Glutamatergic neuron (in vitro differentiated cells): ENCODE measurements at regions not wholly inside any gene's neighbourhood (a gene's known extent, or its start where the extent isn't known, plus 50 kb on each side); places are given as distances from the start of the nearest gene placed in this dataset.

Experiments used
- DNase-seq: peaks from one replicate; pipeline ENCODE4 v3.0.0; 2022
- H3K27ac Mint-ChIP-seq: one replicate; pipeline ENCODE4 v1.8.0; 2020; ENCODE audit warnings: mild to moderate bottlenecking, mixed read lengths, inconsistent platforms; ENCODE audit not compliant: unreplicated experiment
- H3K27me3 Mint-ChIP-seq: one replicate; pipeline ENCODE4 v1.8.0; 2020; ENCODE audit warnings: mild to moderate bottlenecking, moderate library complexity, mixed read lengths, inconsistent platforms; ENCODE audit not compliant: unreplicated experiment
- H3K36me3 Mint-ChIP-seq: one replicate; pipeline ENCODE4 v1.8.0; 2020; ENCODE audit warnings: mild to moderate bottlenecking, mixed read lengths, inconsistent platforms; ENCODE audit not compliant: unreplicated experiment
- H3K4me1 Mint-ChIP-seq: one replicate; pipeline ENCODE4 v1.8.0; 2020; ENCODE audit warnings: mild to moderate bottlenecking, low read depth, mixed read lengths, inconsistent platforms; ENCODE audit not compliant: unreplicated experiment
- H3K4me3 Mint-ChIP-seq: one replicate; pipeline ENCODE4 v1.8.0; 2020; ENCODE audit warnings: mild to moderate bottlenecking, mixed read lengths, inconsistent platforms; ENCODE audit not compliant: unreplicated experiment
- H3K9me3 Mint-ChIP-seq: one replicate; pipeline ENCODE4 v1.8.0; 2020; ENCODE audit warnings: mild to moderate bottlenecking, moderate library complexity, mixed read lengths, inconsistent platforms; ENCODE audit not compliant: unreplicated experiment
- CTCF ChIP-seq: fragments of 200-600 bp; sonication (generic); IDR thresholded peaks from one replicate; pipeline ENCODE4 v1.5.0; 2021; ENCODE audit not compliant: partially characterized antibody, unreplicated experiment

GRCh38 chr4:26144526-26145155 is 176.2 kb upstream of the RBPJ start:
- no peak for TF ChIP-seq CTCF
- Mint-ChIP-seq H3K27me3 (peaks cover 9% of the 10 kb centered on the region), H3K4me3 (no peak overlapping the region), H3K27ac (no peak overlapping the region), H3K9me3 (peaks cover 8% of the 10 kb centered on the region), H3K4me1 (peaks cover 15% of the 10 kb centered on the region), H3K36me3 (peaks cover 2% of the 10 kb centered on the region)
- no peak for DNase-seq

GRCh38 chr4:26145212-26145611 is 175.6 kb upstream of the RBPJ start:
- H3K36me3 Mint-ChIP-seq, result peaks cover 3% of the 10 kb centered on the region

GRCh38 chr4:26148927-26149326 is 171.9 kb upstream of the RBPJ start:
- Mint-ChIP-seq H3K9me3 (peaks cover 2% of the 10 kb centered on the region), H3K4me3 (no peak overlapping the region), H3K27me3 (no peaks in the 10 kb centered on the region), H3K36me3 (peaks cover 3% of the 10 kb centered on the region), H3K27ac (no peak overlapping the region), H3K4me1 (no peaks in the 10 kb centered on the region)
- no peak for TF ChIP-seq CTCF
- no peak for DNase-seq

More at GRCh38 chr4:26145212-26145611, 175.6 kb upstream of the RBPJ start:
- no peak for TF ChIP-seq CTCF
- DNase-seq, result no peak
- Mint-ChIP-seq H3K27ac (no peak overlapping the region), H3K27me3 (peaks cover 9% of the 10 kb centered on the region), H3K4me1 (peaks cover 15% of the 10 kb centered on the region), H3K9me3 (peaks cover 8% of the 10 kb centered on the region), H3K4me3 (no peak overlapping the region)

- H3K4me3 Mint-ChIP-seq, result no peak overlapping the region
- DNase-seq, result no peak
- no peaks in the 10 kb centered on the region for H3K27me3 Mint-ChIP-seq
- no peaks in the 10 kb centered on the region for H3K4me1 Mint-ChIP-seq
- peaks cover 2% of the 10 kb centered on the region for H3K9me3 Mint-ChIP-seq
- H3K27ac Mint-ChIP-seq, result no peak overlapping the region
- no peak for TF ChIP-seq CTCF
- H3K36me3 Mint-ChIP-seq, result peaks cover 3% of the 10 kb centered on the region
Observed at GRCh38 chr4:26150948-26151347, 169.9 kb upstream of the RBPJ start.

GRCh38 chr4:26151615-26152014 is 169.2 kb upstream of the RBPJ start:
- no peak overlapping the region for H3K4me3 Mint-ChIP-seq
- H3K4me1 Mint-ChIP-seq, result no peaks in the 10 kb centered on the region
- peaks cover 3% of the 10 kb centered on the region for H3K36me3 Mint-ChIP-seq
- peaks cover under 1% of the 10 kb centered on the region for H3K9me3 Mint-ChIP-seq
- H3K27ac Mint-ChIP-seq, result no peak overlapping the region
- TF ChIP-seq CTCF, result no peak
- no peak for DNase-seq
- no peaks in the 10 kb centered on the region for H3K27me3 Mint-ChIP-seq
